ENCODE measurements at regions not wholly inside any gene's neighbourhood (a gene's known extent, or its start where the extent isn't known, plus 50 kb on each side); places are given as distances from the start of the nearest gene placed in this dataset.
"Not testable (repeated sequence)": the region's sequence is repeated elsewhere in the genome, so short reads cannot be mapped to it uniquely, and the experiment has no call there.

DNA sequence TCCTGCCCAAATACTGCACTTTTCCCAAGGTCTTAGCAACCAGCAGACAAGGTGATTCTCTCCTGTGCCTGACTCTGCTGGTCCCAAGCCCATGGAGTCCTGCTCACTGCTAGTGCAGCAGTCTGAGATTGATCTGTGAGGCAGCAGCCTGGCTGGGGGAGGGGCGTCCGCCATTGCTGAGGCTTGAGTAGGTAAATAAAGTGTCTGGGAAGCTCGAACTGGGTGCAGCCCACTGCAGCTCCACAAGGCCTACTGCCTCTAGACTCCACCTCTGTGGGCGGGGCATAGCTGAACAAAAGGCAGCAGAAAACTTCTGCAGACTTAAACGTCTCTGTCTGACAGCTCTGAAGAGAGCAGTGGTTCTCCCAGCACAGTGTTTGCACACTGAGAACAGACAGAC, 258.7 kb downstream of the ABCC12 start:
- DNase-seq = not testable (repeated sequence)

DNA sequence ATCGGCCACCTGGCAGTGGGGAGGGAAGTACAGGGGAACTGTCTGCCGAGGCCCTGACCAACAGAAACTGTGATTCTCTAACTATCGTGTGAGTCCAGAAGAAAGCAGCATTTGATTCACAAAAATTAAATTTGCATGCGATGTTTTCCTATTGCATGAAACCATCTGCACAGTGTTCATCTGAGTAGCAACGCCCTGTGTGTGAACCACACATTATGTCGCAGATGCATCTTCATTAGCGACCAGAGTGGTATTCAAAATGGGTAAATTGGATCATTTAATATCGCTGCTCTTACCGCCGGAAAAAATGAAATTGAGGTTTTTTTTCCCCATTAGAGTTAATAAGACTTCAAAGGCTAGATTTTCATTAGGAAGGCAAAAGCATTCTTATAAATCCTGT, 260.6 kb downstream of the ABCC12 start:
- no peak for DNase-seq

DNA sequence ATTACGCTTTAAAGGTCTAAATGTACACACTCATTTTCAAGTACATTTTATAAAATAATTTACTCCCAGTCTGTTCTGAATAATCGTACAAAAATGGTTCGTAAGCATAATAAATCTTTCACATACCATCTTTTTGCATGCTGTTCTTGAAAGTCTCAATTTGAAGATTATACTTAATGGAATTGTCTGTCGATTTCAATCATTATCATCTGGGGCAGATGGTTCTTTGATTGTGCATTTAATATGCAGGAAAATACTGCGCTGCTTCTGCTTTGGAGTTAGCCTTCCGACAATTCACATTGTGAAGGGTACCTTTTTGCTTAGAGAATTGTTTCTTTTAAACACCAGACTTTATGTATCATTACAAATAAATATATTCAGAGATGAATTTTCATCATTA, 262.8 kb downstream of the ABCC12 start:
- no peak for DNase-seq

DNA sequence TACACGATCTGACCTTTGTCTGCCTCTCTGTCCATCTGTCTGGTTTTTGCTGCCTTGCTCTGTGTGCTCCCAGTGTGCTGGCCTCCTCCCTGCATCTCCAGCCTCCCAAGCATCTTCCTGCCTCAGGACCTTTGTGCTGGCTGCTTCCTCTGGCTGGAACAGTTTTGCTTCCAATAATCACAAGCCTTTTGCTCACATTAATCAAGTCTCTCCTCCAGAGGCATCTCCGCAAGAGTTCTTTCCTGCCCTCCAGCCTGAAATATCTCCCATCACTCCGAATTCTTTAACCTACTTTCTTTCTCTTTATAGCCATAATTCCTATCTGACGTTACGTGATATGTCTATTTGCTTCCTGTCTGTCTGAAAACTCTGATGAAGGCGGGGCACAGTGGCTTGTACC, 267.1 kb downstream of the ABCC12 start:
- DNase-seq = no peak

DNA sequence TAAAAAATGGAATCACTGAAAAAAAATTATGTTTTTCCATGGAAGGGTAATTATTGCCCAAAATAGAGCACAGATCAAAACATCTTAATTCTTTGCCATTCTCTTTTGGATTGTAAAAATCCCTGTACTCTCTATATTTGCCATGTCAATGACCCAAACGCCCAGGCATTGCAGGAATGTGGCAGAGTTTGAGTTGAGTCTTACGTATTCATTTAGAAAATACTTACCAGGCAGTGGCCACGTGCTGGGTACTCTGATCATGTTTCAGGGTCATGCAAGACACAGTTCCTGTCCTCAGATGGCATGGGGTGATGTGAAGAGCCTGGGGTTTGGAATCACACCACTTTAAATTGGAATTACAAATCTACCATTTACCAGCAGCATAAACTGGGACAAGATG, 267.7 kb downstream of the ABCC12 start:
- no peak for DNase-seq

DNA sequence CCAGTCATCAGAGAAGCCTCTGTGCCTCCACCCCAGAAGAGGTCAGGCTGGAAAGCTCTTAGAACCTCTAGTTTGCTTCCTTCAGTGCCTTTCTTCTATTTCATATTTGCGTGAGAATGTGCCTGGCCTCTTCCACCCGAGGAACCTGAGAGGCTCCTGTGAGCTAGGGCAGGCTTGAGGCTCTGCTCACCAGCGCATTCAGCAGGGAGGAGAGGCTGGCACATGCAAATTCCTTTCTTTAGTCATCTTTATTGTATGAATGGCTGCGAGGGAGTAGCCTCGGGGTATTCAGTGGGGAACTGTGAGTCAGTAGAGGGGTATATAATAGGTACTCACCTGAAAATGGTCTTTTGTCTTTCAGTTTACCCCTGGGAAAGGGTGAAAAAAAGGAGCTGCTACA, 268.3 kb downstream of the ABCC12 start:
- no peak for DNase-seq

DNA sequence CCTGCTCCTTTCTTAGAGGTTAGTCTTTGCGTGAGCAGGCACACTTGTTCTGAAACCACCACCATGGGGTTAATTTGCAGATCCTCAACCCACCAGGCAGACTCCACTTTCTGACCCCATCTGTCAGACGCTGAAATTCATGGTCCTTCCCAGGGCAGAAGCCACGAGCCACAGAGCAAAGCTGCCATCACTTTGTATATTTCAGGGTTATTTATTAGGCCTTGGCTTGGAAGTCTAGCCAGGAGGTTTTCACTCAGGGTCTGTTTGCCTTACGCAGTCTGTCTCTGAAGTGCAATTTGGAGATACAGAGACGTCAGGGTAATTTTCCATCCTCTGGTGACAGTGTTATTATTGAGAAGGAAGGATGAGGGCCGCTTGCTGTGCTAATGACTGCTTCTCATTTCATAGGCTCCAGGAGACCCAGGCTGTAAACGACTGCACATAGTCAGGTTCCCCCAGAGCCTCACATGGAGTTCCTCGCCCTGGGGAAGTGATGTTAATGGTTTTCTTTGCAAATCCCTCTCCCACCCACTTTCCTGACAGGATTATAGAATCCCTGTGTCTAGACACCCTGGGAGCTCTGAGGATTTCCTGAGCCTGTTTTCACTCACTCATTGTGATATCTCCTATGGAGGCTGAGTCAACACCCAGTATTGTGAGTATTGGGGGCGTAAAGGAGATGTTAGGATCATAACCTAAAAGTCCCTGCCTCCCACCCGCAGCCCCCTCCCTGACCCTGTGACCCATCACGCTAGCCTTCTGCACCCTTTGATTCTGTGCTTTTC, 269.0 kb downstream of the ABCC12 start:
- DNase-seq = no peak

DNA sequence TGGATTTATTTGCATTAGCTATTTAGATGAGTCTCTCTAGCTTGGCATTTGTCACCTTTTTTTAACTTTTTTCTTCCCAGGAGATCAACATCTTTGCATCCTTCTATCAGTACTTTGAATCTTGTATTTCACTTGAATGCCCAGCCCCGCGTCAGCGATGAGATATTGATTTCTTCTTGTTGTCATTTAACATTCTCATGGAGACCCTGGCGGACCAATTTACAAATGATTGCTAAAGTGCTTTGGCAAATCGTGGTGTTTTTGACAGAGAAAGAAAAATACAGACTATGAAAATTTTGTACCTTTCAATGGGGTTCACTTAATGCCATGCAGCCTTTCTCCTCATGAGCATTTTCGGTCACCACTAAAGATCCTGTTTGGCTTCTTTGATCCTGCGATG, 269.7 kb downstream of the ABCC12 start:
- no peak for DNase-seq

DNA sequence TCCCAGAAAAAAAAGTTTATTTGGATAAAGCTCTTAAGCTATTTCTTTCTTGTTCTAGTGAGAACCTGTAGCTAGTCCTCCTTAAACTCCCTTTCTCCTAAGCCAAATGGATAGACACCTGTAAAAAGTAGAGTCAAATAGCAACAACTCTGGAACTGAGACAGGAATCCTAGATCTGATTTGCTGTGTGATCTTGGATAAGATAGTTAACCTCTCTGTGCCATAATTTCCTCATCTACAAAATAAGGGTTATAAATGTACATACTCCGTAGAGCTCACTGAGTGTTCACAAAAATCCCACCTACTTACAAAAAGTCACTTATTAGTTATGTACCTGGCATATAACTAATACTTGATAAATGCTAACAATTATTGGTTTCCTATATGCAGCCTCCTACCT, 270.3 kb downstream of the ABCC12 start:
- DNase-seq = no peak

DNA sequence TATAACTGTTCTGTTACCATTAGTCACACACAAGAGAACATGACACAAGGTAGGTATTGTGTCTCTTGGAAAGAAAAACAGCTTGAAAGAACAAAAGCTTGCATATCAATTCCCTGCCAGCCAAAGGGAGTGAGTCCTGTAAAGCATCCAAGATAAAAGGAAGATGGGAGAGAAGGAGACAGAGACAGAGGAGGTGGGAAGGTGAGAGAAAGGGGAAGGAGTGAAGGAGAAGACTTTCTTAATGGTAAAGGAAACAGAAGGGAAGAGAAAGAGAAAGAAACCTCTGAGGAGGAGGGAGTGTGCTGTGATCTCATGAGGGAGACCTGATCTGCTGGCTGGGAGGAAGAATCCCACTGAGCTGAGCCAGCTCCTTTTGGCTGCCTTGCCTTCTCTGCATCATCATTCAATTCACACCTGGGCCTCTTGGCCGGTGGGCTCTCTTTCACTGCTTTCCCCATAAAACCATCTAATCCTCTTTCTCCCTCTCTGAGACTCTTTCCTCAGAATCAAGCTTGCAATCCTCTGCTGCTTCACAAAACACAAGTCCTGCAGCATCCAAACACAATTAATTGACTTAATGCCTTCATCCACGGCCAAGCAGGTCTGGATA, 271.6 kb downstream of the ABCC12 start:
- DNase-seq = no peak

DNA sequence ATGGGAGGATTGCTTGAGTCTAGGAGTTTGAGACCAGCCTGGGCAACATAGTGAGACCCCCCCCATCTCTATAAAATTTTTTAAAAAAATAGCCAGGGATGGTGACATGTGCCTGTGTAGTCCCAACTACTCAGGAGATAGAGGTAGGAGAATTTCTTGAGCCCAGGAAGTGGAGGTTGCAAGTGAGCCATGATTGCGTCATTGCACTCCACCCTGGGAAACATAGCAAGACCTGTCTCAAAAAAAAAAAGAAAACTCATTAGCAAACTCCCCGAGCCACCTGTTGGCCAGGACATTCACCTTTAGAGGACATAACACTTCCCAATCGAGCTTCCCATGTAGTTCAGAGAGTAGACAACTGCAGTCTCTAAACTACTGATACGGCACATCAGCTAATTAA, 274.2 kb downstream of the ABCC12 start:
- DNase-seq = no peak

DNA sequence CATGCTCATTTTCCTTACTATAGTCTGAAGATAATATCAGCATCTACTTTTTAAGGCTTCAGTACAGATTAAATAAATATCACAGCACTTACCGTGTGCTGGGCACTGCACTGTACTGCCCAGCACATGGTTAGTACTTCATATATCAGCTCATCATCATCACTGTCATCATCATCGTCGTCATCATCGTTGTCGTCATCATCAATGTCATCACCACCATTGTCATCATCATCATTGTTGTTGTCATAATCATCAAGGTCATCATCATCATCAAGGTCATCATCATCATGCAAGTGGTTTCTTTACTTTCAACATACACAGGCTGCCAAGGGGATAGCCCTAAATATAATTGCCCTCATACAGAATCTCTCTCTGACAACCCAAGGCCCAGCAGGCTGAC, 275.1 kb downstream of the ABCC12 start:
- no peak for DNase-seq

DNA sequence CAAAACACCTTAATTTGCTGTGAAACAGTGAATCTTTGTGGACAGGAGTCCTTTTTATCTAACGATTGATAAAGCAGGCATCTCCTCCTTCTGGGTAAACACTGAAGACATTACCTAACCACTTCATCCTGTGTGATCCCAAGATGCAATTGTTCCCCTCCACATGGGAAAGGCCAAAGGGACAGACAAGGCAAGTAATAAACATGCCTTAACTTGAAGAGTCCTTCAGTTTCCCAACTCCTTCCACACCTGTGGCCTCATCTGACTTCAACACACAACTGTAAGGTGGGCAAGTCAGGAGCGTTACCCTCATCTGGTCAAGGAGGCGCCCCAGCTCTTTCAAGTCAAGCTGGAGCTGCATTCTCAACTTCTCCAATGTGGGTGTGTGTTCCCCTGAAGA, 278.6 kb downstream of the ABCC12 start:
- no peak for DNase-seq

DNA sequence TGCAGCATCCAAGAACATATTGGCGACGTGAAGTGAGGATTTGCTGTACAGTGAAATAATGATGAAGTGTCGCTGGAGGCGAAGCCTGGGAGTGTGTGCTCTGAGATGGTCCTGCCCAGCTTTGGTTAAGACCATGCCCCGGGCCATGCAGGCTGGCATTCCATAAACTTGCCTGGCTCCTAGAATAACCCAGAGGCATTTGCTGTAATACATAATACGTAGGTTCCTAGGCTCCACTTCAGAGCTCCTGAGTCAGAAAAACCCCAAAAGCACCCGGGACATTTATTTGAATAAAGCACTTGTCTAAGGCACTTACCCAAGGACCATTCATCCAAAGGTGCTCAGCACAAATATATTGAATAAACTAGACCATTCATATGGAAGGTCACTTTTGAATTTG, 279.3 kb downstream of the ABCC12 start:
- DNase-seq = no peak

DNA sequence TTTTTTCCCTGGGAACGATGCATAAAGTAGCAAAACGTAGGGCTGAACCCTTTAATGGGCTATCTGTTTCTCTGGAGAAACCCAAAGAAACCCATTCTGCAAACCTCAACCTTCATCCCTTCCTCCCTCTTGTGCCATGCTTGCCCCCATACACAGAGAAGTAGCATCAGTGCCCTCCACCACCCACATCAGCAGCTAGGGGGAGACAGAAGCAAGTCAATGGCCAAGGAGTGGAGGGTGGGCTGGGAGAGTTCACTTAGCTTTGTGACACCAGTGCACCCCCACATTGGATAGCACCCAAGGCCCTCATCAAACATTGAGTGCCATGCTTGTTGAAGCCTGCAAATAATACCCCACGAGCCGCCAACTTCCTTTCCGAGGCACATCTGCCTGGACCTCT, 282.4 kb downstream of the ABCC12 start:
- no peak for DNase-seq

DNA sequence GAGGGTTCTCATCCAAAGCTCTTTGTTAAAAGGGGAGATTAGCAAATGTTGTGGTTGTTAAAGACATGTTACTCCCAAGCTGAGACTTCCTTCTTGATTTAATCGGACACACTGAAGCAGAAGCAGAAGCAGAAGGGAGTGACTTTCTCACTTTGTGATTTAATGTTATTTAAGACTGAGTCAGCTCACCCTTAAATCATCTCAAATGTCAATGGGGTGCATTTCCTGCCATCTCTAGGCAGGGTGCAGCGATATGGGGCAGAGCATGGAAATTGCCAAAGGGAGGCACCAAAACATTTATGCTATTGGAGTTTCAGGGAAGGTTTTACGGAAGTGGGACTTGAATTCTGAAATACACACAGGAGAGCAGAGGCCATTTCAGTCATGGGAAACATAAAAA, 283.6 kb downstream of the ABCC12 start:
- DNase-seq = no peak

DNA sequence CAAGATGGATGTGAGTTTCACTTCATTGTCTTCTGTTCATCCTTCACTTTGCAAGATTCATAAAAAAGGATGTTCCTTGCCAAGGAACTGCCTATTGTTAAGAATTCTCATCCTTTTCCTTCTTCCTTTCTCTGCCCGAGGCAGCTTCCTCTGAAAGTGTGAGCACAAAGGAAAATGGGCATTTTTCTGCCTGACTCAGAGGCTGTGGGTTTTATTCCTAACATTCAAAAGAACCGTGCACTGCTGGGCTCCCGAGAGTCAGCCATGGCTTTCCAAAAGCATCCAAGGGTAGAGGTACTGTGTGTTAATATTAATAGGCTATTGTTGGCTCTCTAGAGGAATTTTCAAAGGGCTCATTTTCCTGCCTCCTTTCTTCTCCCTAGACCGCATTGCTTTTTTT, 289.4 kb downstream of the ABCC12 start:
- DNase-seq = no peak

DNA sequence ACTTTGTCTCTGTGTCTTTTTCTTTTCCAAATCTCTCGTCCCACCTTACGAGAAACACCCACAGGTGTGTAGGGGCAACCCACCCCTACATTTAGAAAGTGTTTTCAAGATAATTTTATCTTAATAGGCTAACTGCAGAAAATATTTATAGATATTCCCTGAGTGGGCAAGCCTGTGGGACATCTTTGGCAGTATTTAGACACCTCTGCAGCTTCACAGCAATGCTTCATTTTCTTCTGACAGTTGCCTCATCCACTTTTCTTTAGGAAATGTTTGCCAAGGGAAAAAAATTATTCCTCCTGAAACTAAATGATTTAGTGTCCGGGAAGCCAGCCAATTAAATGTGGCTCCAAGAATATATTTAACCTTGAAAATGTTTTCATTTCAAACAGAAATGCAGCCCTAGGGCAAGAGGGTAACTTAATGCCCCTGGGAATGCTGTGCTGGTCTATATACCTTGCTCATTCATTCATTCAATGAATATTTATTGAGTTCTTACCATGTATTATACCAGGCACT, 290.4 kb downstream of the ABCC12 start:
- no peak for DNase-seq

DNA sequence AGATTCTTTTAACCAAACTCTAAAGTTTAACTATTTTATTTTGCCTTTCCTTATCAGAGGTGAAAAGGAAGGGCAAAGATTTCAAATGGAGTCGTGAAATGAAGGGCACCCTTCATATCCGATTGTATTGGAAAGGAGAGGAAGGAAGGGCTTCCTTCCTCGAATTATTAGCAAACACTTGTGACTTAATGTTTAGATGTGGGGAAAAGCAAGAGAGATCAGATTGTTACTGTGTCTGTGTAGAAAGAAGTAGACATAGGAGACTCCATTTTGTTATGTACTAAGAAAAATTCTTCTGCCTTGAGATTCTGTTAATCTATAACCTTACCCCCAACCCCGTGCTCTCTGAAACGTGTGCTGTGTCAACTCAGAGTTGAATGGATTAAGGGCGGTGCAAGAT, 291.5 kb downstream of the ABCC12 start:
- not testable (repeated sequence) for DNase-seq

DNA sequence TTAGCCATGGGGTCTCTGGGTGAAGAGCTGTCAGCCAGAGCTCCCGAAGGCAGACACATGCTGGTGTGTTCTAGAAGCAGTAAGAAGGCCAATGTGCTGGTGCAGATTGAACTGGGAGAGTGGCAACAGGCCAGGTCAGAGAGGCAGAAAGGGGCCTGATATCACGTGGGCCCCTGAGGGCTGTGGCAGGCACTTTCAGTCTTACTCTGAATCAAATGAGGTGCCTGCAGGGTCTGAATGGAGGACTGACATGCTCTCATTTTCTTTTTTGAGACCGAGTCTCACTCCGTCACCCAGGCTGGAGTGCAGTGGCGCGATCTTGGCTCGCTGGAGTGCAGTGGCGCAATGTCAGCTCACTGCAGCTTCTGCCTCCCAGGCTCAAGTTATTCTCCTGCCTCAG, 293.8 kb downstream of the ABCC12 start:
- DNase-seq = no peak

DNA sequence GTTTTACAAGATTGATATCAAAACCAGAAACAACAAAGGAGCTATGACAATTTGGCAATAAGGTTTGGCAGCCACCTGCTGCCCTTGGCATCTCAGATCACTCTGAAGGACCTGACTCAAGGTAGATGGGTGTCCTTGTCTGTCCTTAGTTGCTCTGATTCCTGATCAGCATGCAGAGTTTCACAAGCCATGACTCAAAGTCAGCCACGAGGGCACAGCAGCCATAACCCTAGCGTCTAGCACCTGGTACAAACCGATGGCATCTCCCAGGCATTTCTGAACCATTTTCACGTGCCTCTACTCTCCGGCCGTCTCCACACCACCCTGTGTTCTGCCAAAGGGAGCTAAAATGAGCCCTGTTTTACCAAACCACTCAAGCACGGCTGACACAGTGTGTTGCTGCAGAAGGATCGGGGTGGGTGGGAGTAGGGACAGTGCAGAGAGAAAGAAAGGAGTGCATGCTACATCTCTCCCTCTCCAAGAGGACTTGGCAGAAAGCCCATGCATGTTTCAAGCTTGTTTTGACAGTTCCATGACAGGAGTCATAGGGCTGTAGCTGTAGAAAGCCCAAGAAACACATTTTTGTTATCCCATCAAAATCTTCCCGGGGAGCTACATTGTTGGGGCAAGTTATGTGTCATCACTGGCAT, 297.3 kb downstream of the ABCC12 start:
- no peak for DNase-seq

DNA sequence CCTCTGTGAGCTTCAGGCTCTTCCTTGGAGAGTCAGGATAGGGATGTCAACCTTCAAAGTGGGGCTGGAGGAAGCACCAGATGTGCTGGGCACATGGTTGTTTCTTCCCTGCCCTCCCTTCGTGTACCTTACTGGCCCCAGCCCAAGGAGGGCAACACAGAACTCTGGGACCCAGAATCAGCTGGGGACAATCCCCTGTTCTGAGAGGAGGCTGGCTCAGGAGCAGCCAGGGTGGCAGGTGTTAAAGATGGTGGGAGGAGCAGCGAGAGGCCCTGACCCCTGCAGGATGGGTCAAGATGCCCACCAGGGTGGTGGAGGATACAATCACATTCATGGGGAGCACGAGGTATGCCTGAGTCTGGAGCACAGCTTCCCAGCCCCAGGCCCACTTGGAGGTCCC, 300.4 kb downstream of the ABCC12 start:
- no peak for DNase-seq

DNA sequence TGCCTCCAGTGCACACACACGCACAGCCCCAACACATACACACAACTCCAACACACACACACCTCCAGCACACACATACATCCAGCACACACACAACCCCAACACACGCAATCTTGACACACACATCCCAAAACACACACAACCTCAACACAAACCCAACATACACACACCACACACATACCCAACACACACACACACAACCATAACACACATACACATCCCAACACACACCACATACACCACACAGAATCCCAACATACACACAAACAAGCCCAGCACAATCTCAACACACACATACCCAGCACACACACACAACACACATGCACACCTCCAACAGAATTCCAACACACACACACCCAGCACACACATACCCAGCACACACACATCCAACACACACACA, 301.1 kb downstream of the ABCC12 start:
- DNase-seq = no peak

DNA sequence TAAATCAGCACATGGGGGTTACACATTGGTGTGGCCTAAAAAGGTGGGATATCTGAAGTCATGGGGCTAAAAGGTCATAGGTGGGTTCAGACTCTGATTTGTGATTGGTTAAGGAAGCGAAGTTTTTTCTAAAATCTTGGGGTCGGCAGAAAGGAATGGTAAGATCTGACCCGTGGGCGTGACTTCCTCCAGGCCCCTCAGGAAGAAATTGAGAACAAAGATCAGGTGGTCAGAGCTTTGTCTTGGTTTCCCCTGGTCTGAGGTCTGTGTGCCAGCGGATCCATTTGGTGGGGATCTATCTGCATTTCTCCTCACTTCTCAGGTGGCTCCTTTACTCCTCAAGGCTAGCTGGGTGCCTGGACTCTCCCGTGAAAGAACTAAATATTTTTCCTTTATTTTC, 302.8 kb downstream of the ABCC12 start:
- DNase-seq = no peak
